Activated CD4-positive, alpha-beta memory T cell treated with anti-CD3 and anti-CD28 coated beads, Interleukin-2, amount 10 ng/mL, durations not matched to agents 7 days and 5 days (primary cell): ENCODE measurements at regions not wholly inside any gene's neighbourhood (a gene's known extent, or its start where the extent isn't known, plus 50 kb on each side); places are given as distances from the start of the nearest gene placed in this dataset.

ENCODE experiments used
- CTCF ChIA-PET: fragments of 350-600 bp; sonication (Branson Sonifier 250); formaldehyde crosslinking; loops from one replicate; lab custom pipeline; 2021; ENCODE audit warnings: antibody characterized with exemption, inconsistent platforms; lab: Charles Lee
- POLR2A ChIA-PET: fragments of 350-600 bp; sonication (Branson Sonifier 250); formaldehyde crosslinking; loops from one replicate; lab custom pipeline; 2021; ENCODE audit warnings: antibody characterized with exemption; lab: Charles Lee
- DNase-seq: peaks from one replicate; pipeline ENCODE4 v3.0.0-alpha.2; 2020
- H3K27ac Mint-ChIP-seq: one replicate; pipeline ENCODE4 v1.8.0; 2021; ENCODE audit warnings: mild to moderate bottlenecking, mixed read lengths
- H3K27me3 Mint-ChIP-seq: one replicate; pipeline ENCODE4 v1.8.0; 2021; ENCODE audit warnings: mixed read lengths
- H3K36me3 Mint-ChIP-seq: one replicate; pipeline ENCODE4 v1.8.0; 2021; ENCODE audit warnings: low read depth, mixed read lengths
- H3K4me1 Mint-ChIP-seq: one replicate; pipeline ENCODE4 v1.8.0; 2021; ENCODE audit warnings: mixed read lengths
- H3K4me3 Mint-ChIP-seq: one replicate; pipeline ENCODE4 v1.8.0; 2021; ENCODE audit warnings: mild to moderate bottlenecking, mixed read lengths
- H3K9me3 Mint-ChIP-seq: one replicate; pipeline ENCODE4 v1.8.0; 2021; ENCODE audit warnings: mixed read lengths

DNA sequence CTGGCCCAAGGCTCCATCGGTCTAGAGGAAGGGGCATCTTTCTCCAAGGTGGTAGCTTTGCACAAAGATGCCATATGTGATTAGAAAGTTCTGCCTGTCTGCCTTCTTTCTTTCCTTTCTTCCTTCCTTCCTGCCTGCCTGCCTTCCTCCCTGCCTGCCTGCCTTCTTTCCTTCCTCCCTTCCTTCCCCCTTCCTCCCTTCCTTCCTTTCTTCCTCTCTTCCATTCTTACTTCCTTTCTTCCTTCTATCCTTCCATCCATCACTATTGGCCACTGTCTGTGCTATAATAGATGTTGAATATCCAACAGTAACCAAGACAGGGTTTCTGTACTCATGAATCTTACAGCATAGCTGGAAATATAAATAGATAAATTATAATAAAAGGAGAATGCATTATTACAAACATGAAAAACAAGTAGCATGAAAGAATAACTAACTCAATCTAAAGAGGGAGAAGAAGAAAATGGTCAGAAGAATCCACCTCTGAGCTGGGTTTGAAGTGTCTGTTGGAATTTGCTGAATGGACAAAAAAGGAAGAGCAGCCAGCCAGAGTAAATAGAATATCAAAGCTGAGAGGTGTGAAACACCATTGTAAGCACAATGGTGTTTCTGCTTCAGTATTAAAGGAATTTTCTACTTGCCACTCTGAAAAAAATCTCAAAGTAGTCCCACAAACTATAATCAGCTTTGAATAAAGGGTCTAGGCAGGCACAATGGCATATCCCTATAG is 250.6 kb upstream of the NR5A2 start:
- CTCF ChIA-PET, result no interaction called here
- no peaks in the 10 kb centered on the region for H3K4me1 Mint-ChIP-seq
- H3K27ac Mint-ChIP-seq, result no peak overlapping the region
- POLR2A ChIA-PET, result no interaction called here
- peaks cover 2% of the 10 kb centered on the region for H3K27me3 Mint-ChIP-seq
- no peaks in the 10 kb centered on the region for H3K36me3 Mint-ChIP-seq
- no peak for DNase-seq
- H3K9me3 Mint-ChIP-seq, result no peaks in the 10 kb centered on the region
- no peak overlapping the region for H3K4me3 Mint-ChIP-seq

DNA sequence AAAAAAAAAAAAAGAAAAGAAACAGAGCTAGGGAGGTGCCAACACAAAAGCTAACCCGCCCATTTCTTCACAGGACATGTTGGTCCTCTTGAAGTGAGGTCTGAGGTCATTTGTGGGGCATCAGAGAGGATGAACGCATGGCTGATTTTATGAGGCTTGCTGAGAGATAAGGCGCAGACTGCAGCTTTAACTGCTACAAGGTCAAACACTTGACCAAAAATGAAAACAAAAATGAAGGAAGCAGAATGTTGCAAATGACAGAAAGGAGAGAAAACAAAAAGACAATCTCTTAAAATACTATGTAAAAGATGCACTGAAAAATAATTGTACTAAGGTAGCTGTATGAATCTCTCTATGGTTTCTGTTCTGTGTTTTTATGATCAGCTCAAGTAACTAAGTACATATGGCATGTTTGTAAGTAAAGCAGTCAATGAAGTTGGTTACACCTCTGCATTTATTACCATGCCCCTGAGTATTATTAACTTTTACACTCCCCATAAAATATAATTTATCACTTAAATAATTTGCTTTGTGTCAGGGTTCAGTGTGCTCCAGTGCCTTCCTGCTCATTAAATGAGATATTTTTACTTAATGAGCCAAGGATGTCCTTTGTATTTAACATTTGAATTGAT is 249.1 kb upstream of the NR5A2 start:
- DNase-seq, result no peak
- Mint-ChIP-seq H3K27ac (no peak overlapping the region), H3K9me3 (no peaks in the 10 kb centered on the region), H3K4me3 (no peak overlapping the region), H3K27me3 (peaks cover 2% of the 10 kb centered on the region), H3K36me3 (no peaks in the 10 kb centered on the region), H3K4me1 (no peaks in the 10 kb centered on the region)
- ChIA-PET CTCF (no interaction called here), POLR2A (no interaction called here)

- Mint-ChIP-seq H3K9me3 (no peaks in the 10 kb centered on the region), H3K4me1 (no peaks in the 10 kb centered on the region), H3K27ac (no peak overlapping the region), H3K27me3 (no peaks in the 10 kb centered on the region), H3K4me3 (no peak overlapping the region), H3K36me3 (no peaks in the 10 kb centered on the region)
- ChIA-PET CTCF (no interaction called here), POLR2A (no interaction called here)
- no peak for DNase-seq
Measured at GRCh38 chr1:199780091-199780490, 247.4 kb upstream of the NR5A2 start.

- H3K4me1 Mint-ChIP-seq, result no peaks in the 10 kb centered on the region
Measured at GRCh38 chr1:199780948-199781670, 246.4 kb upstream of the NR5A2 start.

DNA sequence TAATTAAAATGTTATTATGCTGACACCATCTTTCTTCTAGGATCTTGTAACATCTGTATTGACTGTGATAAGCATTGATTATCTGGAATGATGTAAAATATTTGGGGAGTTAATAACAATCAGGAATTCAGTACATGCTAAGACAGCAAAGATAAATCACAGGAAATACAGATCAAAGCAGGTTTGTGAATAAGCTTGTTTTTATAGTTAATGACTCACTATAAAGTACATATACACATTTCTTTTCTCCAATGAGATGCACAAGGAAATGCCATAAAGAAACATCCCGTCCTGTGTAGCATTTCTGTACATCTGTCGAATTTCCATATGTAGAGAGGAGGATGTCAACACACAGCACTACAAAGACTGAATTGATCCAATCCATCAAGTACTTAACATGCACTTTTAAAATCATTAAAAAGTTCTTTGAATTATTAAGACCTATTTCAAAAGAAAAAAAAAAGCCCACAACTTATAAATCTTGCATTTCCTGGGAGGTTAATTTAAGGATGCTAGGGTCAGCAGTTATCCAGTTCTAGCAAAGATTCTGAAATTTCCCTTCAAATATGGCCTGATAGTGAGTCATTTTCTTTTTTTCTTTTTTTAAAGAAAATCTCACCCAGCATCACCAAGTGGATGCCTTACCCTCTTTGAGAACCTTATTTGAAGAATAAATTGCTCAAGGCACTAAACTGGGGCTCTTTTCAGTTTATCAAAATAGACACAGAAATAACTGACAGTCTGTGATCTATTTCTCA is 243.2 kb upstream of the NR5A2 start:
- ChIA-PET CTCF (no interaction called here), POLR2A (no interaction called here)
- H3K27me3 Mint-ChIP-seq, result no peaks in the 10 kb centered on the region
- no peak for DNase-seq
- H3K27ac Mint-ChIP-seq, result no peak overlapping the region
- H3K9me3 Mint-ChIP-seq, result no peaks in the 10 kb centered on the region
- no peaks in the 10 kb centered on the region for H3K36me3 Mint-ChIP-seq
- no peaks in the 10 kb centered on the region for H3K4me1 Mint-ChIP-seq
- H3K4me3 Mint-ChIP-seq, result no peak overlapping the region

More at GRCh38 chr1:199780948-199781670, 246.4 kb upstream of the NR5A2 start:
- DNase-seq, result no peak
- ChIA-PET POLR2A (no interaction called here), CTCF (no interaction called here)
- Mint-ChIP-seq H3K36me3 (no peaks in the 10 kb centered on the region), H3K27me3 (no peaks in the 10 kb centered on the region), H3K4me3 (no peak overlapping the region), H3K27ac (no peak overlapping the region), H3K9me3 (no peaks in the 10 kb centered on the region)

- H3K27me3 Mint-ChIP-seq, result no peaks in the 10 kb centered on the region
- CTCF ChIA-PET, result no interaction called here
- POLR2A ChIA-PET, result interaction anchor here (0.7 kb wide), 1 partner anchor 139 kb away, joined by 3 read pairs; no protein-coding TSS in a partner anchor
- no peaks in the 10 kb centered on the region for H3K4me1 Mint-ChIP-seq
- no peak overlapping the region for H3K27ac Mint-ChIP-seq
- no peak for DNase-seq
- H3K36me3 Mint-ChIP-seq, result no peaks in the 10 kb centered on the region
- no peaks in the 10 kb centered on the region for H3K9me3 Mint-ChIP-seq
- H3K4me3 Mint-ChIP-seq, result no peak overlapping the region
Measured at GRCh38 chr1:199786695-199787094, 240.8 kb upstream of the NR5A2 start.

DNA sequence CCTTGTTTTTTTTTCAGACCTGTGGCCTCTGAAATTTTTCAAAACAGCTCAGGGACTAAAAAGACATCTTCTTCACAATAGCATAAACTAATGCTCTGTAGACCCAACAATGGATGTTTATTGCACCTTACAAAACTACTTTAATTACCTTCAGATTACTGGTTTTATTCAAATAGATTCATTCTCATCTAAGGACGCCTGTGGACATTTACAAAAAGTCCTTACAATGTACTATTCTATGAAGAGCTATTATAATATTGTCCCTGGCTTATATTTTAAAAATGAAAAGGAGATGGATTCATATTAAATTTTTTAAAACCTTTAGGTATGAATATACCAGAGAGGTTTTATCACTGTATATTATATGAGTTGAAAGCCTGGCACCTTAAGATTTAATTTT is 238.4 kb upstream of the NR5A2 start:
- Mint-ChIP-seq H3K4me3 (no peak overlapping the region), H3K36me3 (no peaks in the 10 kb centered on the region), H3K27ac (no peak overlapping the region), H3K9me3 (no peaks in the 10 kb centered on the region), H3K27me3 (no peaks in the 10 kb centered on the region), H3K4me1 (no peaks in the 10 kb centered on the region)
- CTCF ChIA-PET, result no interaction called here
- DNase-seq, result no peak
- POLR2A ChIA-PET, result no interaction called here

DNA sequence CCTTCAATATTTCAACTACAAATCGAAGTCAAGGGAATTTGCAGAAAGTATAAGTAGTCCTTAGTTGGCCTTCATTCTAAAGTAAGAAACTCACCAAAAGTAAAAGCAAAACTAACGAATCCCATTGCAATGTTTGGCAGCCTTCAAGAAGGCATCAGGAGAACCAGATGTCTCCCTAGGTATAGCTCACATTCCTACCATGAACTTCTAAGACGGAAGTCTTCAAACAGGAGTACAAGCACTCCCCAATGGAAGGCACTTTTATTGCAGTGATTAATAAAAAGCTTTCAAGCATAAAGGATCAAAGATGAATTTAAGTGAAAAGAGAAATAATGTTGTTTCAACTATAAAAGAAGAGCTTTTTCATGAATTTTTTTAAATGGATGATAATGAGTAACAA is 236.0 kb upstream of the NR5A2 start:
- Mint-ChIP-seq H3K9me3 (no peaks in the 10 kb centered on the region), H3K27ac (no peak overlapping the region), H3K4me3 (no peak overlapping the region), H3K27me3 (no peaks in the 10 kb centered on the region), H3K36me3 (no peaks in the 10 kb centered on the region), H3K4me1 (no peaks in the 10 kb centered on the region)
- ChIA-PET CTCF (no interaction called here), POLR2A (no interaction called here)
- no peak for DNase-seq

GRCh38 chr1:199792874-199793273 is 234.6 kb upstream of the NR5A2 start:
- POLR2A ChIA-PET, result no interaction called here
- H3K9me3 Mint-ChIP-seq, result no peaks in the 10 kb centered on the region
- CTCF ChIA-PET, result no interaction called here
- no peaks in the 10 kb centered on the region for H3K4me1 Mint-ChIP-seq
- no peaks in the 10 kb centered on the region for H3K27me3 Mint-ChIP-seq
- DNase-seq, result no peak
- no peaks in the 10 kb centered on the region for H3K36me3 Mint-ChIP-seq
- H3K27ac Mint-ChIP-seq, result no peak overlapping the region
- H3K4me3 Mint-ChIP-seq, result no peak overlapping the region

DNA sequence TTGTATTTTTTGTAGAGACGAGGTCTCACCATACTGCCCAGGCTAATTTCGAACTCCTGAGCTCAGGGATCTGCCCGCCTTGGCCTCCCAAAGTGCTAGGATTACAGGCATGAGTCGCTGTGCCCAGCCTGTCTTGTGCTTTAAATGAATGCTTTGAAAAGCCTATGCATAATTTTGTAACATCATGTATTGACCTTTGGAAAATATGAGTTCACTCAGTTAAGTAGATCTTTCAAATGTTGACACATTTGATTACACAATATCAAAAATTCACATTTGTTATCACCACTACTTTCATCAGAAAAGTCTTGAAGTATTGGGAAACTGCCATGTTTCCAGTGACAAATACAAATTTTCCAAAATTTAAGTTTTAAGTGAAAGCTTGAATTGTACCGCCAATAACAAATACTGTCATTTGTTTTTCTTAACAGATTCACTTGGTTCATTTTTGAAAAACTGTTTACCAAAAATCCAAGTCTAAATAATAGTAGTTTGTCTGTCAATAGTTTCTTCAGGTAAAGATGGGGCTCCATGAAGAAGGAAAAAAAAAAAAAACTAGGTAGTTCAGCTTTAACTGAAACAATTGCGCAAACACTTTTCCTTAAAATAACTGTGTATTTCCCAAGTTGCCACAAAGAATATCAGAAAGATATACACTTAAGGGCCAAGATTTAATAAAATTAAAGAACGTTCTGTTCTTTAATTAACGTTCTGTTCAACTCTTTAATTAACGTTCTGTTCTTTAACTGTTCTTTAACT is 233.2 kb upstream of the NR5A2 start:
- DNase-seq, result no peak
- ChIA-PET POLR2A (no interaction called here), CTCF (no interaction called here)
- Mint-ChIP-seq H3K36me3 (no peaks in the 10 kb centered on the region), H3K27ac (no peak overlapping the region), H3K4me3 (no peak overlapping the region), H3K9me3 (no peaks in the 10 kb centered on the region), H3K4me1 (no peaks in the 10 kb centered on the region), H3K27me3 (no peaks in the 10 kb centered on the region)

GRCh38 chr1:199799116-199799515 is 228.4 kb upstream of the NR5A2 start:
- Mint-ChIP-seq H3K4me1 (no peaks in the 10 kb centered on the region), H3K9me3 (no peaks in the 10 kb centered on the region), H3K27me3 (no peaks in the 10 kb centered on the region), H3K27ac (no peak overlapping the region), H3K4me3 (no peak overlapping the region), H3K36me3 (no peaks in the 10 kb centered on the region)
- CTCF ChIA-PET, result no interaction called here
- DNase-seq, result no peak
- POLR2A ChIA-PET, result no interaction called here

GRCh38 chr1:199804526-199804925 is 223.0 kb upstream of the NR5A2 start:
- Mint-ChIP-seq H3K27ac (no peak overlapping the region), H3K36me3 (no peaks in the 10 kb centered on the region), H3K4me1 (no peaks in the 10 kb centered on the region), H3K4me3 (no peak overlapping the region), H3K27me3 (no peaks in the 10 kb centered on the region), H3K9me3 (no peaks in the 10 kb centered on the region)
- DNase-seq, result no peak
- ChIA-PET POLR2A (no interaction called here), CTCF (interaction anchor here (0.5 kb wide), 1 partner anchor 785 kb away, joined by 17 read pairs; no protein-coding TSS in a partner anchor)
